Upper lobe of right lung (tissue), 1 donor: ENCODE measurements at regions not wholly inside any gene's neighbourhood (a gene's known extent, or its start where the extent isn't known, plus 50 kb on each side); places are given as distances from the start of the nearest gene placed in this dataset.
"Not testable (repeated sequence)": the region's sequence is repeated elsewhere in the genome, so short reads cannot be mapped to it uniquely, and the experiment has no call there.

Experiments used
- ATAC-seq: fragments of 200-7000 bp; cut with Tn5 transposase; one replicate; pipeline ENCODE4 v1.9.1; 2020; ENCODE audit warnings: mild to moderate bottlenecking, moderate library complexity
- DNase-seq: peaks from one replicate; pipeline ENCODE4 v3.0.0-alpha.2; 2020
- H3K27ac ChIP-seq: fragments of 200-600 bp; one replicate; pipeline ENCODE4 v1.8.0; 2022
- H3K27me3 ChIP-seq: fragments of 200-600 bp; one replicate; pipeline ENCODE4 v1.8.0; 2022; ENCODE audit warnings: mild to moderate bottlenecking
- H3K36me3 ChIP-seq: fragments of 200-600 bp; one replicate; pipeline ENCODE4 v1.8.0; 2022
- H3K4me1 ChIP-seq: fragments of 200-600 bp; one replicate; pipeline ENCODE4 v1.8.0; 2022
- H3K4me3 ChIP-seq: fragments of 200-600 bp; one replicate; pipeline ENCODE4 v1.8.0; 2022; ENCODE audit warnings: mild to moderate bottlenecking
- H3K9me3 ChIP-seq: fragments of 200-600 bp; one replicate; pipeline ENCODE4 v1.8.0; 2022
- CTCF ChIP-seq: fragments of 200-600 bp; IDR thresholded peaks from one replicate; pipeline ENCODE4 v1.8.0; 2022; ENCODE audit warnings: antibody characterized with exemption
- intact Hi-C: fragments of 100-400 bp; cut with DNase I; formaldehyde crosslinking; loops from one replicate; pipeline ENCODE4 v1.11.0; 2022
- donor health status: DM: no; HTN: yes; CAD: no; lungs with severe emphysema.

GRCh38 chr4:57719456-57719855, 609.3 kb upstream of the IGFBP7 start:
- no peak for TF ChIP-seq CTCF
- H3K4me3 ChIP-seq, result no peak overlapping the region
- intact Hi-C loops, result no loop called here
- no peaks in the 10 kb centered on the region for H3K4me1 ChIP-seq
- no peaks in the 10 kb centered on the region for H3K9me3 ChIP-seq
- H3K27ac ChIP-seq, result no peak overlapping the region
- no peaks in the 10 kb centered on the region for H3K36me3 ChIP-seq
- H3K27me3 ChIP-seq, result no peaks in the 10 kb centered on the region
- ATAC-seq (no peak), DNase-seq (no peak)

GRCh38 chr4:57714313-57714712, 604.1 kb upstream of the IGFBP7 start:
- H3K4me1 ChIP-seq, H3K4me3 ChIP-seq, DNase-seq, H3K27ac ChIP-seq, intact Hi-C loops, H3K27me3 ChIP-seq, ATAC-seq, H3K36me3 ChIP-seq, H3K9me3 ChIP-seq: not testable (repeated sequence)

- ATAC-seq (no peak), DNase-seq (no peak)
- Histone ChIP-seq H3K36me3 (no peaks in the 10 kb centered on the region), H3K9me3 (no peaks in the 10 kb centered on the region), H3K4me1 (no peaks in the 10 kb centered on the region), H3K27ac (no peak overlapping the region), H3K27me3 (no peaks in the 10 kb centered on the region), H3K4me3 (no peak overlapping the region)
- intact Hi-C loops, result no loop called here
- TF ChIP-seq CTCF, result no peak
These were observed 599.9 kb upstream of the IGFBP7 start for GRCh38 chr4:57710053-57710452.

- Histone ChIP-seq H3K4me1 (no peaks in the 10 kb centered on the region), H3K4me3 (no peak overlapping the region), H3K9me3 (no peaks in the 10 kb centered on the region), H3K36me3 (no peaks in the 10 kb centered on the region), H3K27me3 (no peaks in the 10 kb centered on the region), H3K27ac (no peak overlapping the region)
- TF ChIP-seq CTCF, result no peak
- DNase-seq (no peak), ATAC-seq (no peak)
- intact Hi-C loops, result no loop called here
These were observed 581.2 kb upstream of the IGFBP7 start for GRCh38 chr4:57691370-57691769.

- H3K4me1 ChIP-seq, result no peaks in the 10 kb centered on the region
- no peak overlapping the region for H3K4me3 ChIP-seq
- no peaks in the 10 kb centered on the region for H3K9me3 ChIP-seq
- no peak for TF ChIP-seq CTCF
- DNase-seq (no peak), ATAC-seq (no peak)
- intact Hi-C loops, result no loop called here
- no peaks in the 10 kb centered on the region for H3K27me3 ChIP-seq
- H3K36me3 ChIP-seq, result no peaks in the 10 kb centered on the region
- no peak overlapping the region for H3K27ac ChIP-seq
These were observed 579.6 kb upstream of the IGFBP7 start for GRCh38 chr4:57689693-57690205.

GRCh38 chr4:57682275-57682674, 572.1 kb upstream of the IGFBP7 start:
- TF ChIP-seq CTCF, result no peak
- H3K36me3 ChIP-seq, result no peaks in the 10 kb centered on the region
- intact Hi-C loops, result no loop called here
- H3K27ac ChIP-seq, result no peak overlapping the region
- no peak for ATAC-seq
- no peaks in the 10 kb centered on the region for H3K27me3 ChIP-seq
- no peaks in the 10 kb centered on the region for H3K4me1 ChIP-seq
- H3K9me3 ChIP-seq, result no peaks in the 10 kb centered on the region
- no peak overlapping the region for H3K4me3 ChIP-seq
- DNase-seq, result no peak
